CD8-positive, alpha-beta memory T cell (primary cell): ENCODE measurements at regions not wholly inside any gene's neighbourhood (a gene's known extent, or its start where the extent isn't known, plus 50 kb on each side); places are given as distances from the start of the nearest gene placed in this dataset.
"Not testable (repeated sequence)": the region's sequence is repeated elsewhere in the genome, so short reads cannot be mapped to it uniquely, and the experiment has no call there.

Experiments
- CTCF ChIA-PET: fragments of 350-600 bp; sonication (Branson Sonifier 250); formaldehyde crosslinking; loops from one replicate; lab custom pipeline; 2021; ENCODE audit warnings: antibody characterized with exemption; lab: Charles Lee
- POLR2A ChIA-PET: fragments of 350-600 bp; sonication (Branson Sonifier 250); formaldehyde crosslinking; loops from one replicate; lab custom pipeline; 2021; ENCODE audit warnings: antibody characterized with exemption; lab: Charles Lee
- DNase-seq, 5 donors: peaks; one replicate each; pipeline versions ENCODE4 v3.0.0 to v3.0.0-alpha.2; 2020 to 2022; ENCODE audit warnings: mixed read lengths in 1 of 5
- H3K27ac ChIP-seq: one replicate; pipeline ENCODE4 v1.7.0; 2013; ENCODE audit warnings: low read depth, mild to moderate bottlenecking, low read length, moderate library complexity
- H3K27me3 ChIP-seq: 2 replicates; pipeline ENCODE4 v1.7.0; 2013; ENCODE audit warnings: low read length, mild to moderate bottlenecking; ENCODE audit not compliant: insufficient read depth, poor library complexity, severe bottlenecking
- H3K36me3 ChIP-seq: 2 replicates; pipeline ENCODE4 v1.7.0; 2013; ENCODE audit warnings: mild to moderate bottlenecking, low read length, moderate library complexity; ENCODE audit not compliant: insufficient read depth
- H3K4me1 ChIP-seq: 2 replicates; pipeline ENCODE4 v1.7.0; 2013; ENCODE audit warnings: mild to moderate bottlenecking, low read length, moderate library complexity; ENCODE audit not compliant: insufficient read depth
- H3K4me3 ChIP-seq: 2 replicates; pipeline ENCODE4 v1.7.0; 2013; ENCODE audit warnings: mild to moderate bottlenecking, low read length
- H3K9me3 ChIP-seq: 2 replicates; pipeline ENCODE4 v1.7.0; 2013; ENCODE audit warnings: mild to moderate bottlenecking, low read length
- H3K27ac Mint-ChIP-seq, 8 donors: one replicate each; pipeline ENCODE4 v1.8.0; 2020 to 2021; ENCODE audit warnings: mixed read lengths in 8 of 8, mild to moderate bottlenecking in 6 of 8, inconsistent platforms in 3 of 8, moderate library complexity in 3 of 8
- H3K27me3 Mint-ChIP-seq, 2 donors: one replicate each; pipeline ENCODE4 v1.8.0; 2020 to 2021; ENCODE audit warnings: mixed read lengths in 2 of 2, mild to moderate bottlenecking in 1 of 2, moderate library complexity in 1 of 2
- H3K36me3 Mint-ChIP-seq, 3 donors: one replicate each; pipeline ENCODE4 v1.8.0; 2020 to 2021; ENCODE audit warnings: mixed read lengths in 3 of 3, inconsistent platforms in 1 of 3, mild to moderate bottlenecking in 1 of 3
- H3K4me1 Mint-ChIP-seq, 3 donors: one replicate each; pipeline ENCODE4 v1.8.0; 2020 to 2021; ENCODE audit warnings: mixed read lengths in 3 of 3, inconsistent platforms in 1 of 3, mild to moderate bottlenecking in 1 of 3
- H3K4me3 Mint-ChIP-seq, 7 donors: one replicate each; pipeline ENCODE4 v1.8.0; 2020 to 2021; ENCODE audit warnings: mixed read lengths in 7 of 7, mild to moderate bottlenecking in 6 of 7, moderate library complexity in 4 of 7, inconsistent platforms in 2 of 7
- H3K9me3 Mint-ChIP-seq, 5 donors: one replicate each; pipeline ENCODE4 v1.8.0; 2020 to 2022; ENCODE audit warnings: mixed read lengths in 5 of 5, mild to moderate bottlenecking in 3 of 5, moderate library complexity in 2 of 5, inconsistent platforms in 1 of 5

GRCh38 chr5:179467441-179467840 is 82.9 kb upstream of the RUFY1 start:
- H3K4me3 ChIP-seq, result no peak overlapping the region
- peaks cover 0 to 4% (median 0%) of the 10 kb centered on the region in 5 donors for H3K9me3 Mint-ChIP-seq
- no peaks in the 10 kb centered on the region for H3K36me3 Mint-ChIP-seq
- no peaks in the 10 kb centered on the region for H3K4me1 ChIP-seq
- ChIA-PET CTCF (no interaction called here), POLR2A (no interaction called here)
- peaks cover 0 to 7% of the 10 kb centered on the region in 2 donors for H3K27me3 Mint-ChIP-seq
- no peak overlapping the region for H3K4me3 Mint-ChIP-seq
- no peak overlapping the region for H3K27ac ChIP-seq
- no peaks in the 10 kb centered on the region for H3K4me1 Mint-ChIP-seq
- no peaks in the 10 kb centered on the region for H3K36me3 ChIP-seq
- DNase-seq, result no peak
- no peaks in the 10 kb centered on the region for H3K9me3 ChIP-seq
- no peak overlapping the region for H3K27ac Mint-ChIP-seq
- H3K27me3 ChIP-seq, result no peaks in the 10 kb centered on the region

- no peak for DNase-seq
- Histone ChIP-seq H3K4me3 (no peak overlapping the region), H3K9me3 (no peaks in the 10 kb centered on the region), H3K27ac (no peak overlapping the region), H3K4me1 (no peaks in the 10 kb centered on the region), H3K27me3 (no peaks in the 10 kb centered on the region), H3K36me3 (no peaks in the 10 kb centered on the region)
- ChIA-PET CTCF (no interaction called here), POLR2A (no interaction called here)
- Mint-ChIP-seq H3K36me3 (no peaks in the 10 kb centered on the region), H3K4me1 (no peaks in the 10 kb centered on the region), H3K9me3 (peaks cover 0 to 4% (median 2%) of the 10 kb centered on the region in 5 donors), H3K27ac (no peak overlapping the region), H3K27me3 (peaks cover 6 to 10% of the 10 kb centered on the region in 2 donors), H3K4me3 (no peak overlapping the region)
Measured at GRCh38 chr5:179464631-179465030, 85.7 kb upstream of the RUFY1 start.

- Histone ChIP-seq H3K4me1 (no peaks in the 10 kb centered on the region), H3K4me3 (no peak overlapping the region), H3K9me3 (no peaks in the 10 kb centered on the region), H3K27me3 (no peaks in the 10 kb centered on the region), H3K27ac (no peak overlapping the region), H3K36me3 (no peaks in the 10 kb centered on the region)
- H3K27me3 Mint-ChIP-seq, result peaks cover 10% of the 10 kb centered on the region in 2 donors
- H3K9me3 Mint-ChIP-seq, result peaks cover 0 to 6% (median 4%) of the 10 kb centered on the region in 5 donors
- POLR2A ChIA-PET, result no interaction called here
- no peak overlapping the region for H3K4me3 Mint-ChIP-seq
- DNase-seq, result no peak
- no peak overlapping the region for H3K27ac Mint-ChIP-seq
- H3K36me3 Mint-ChIP-seq, result no peaks in the 10 kb centered on the region
- CTCF ChIA-PET, result no interaction called here
- no peaks in the 10 kb centered on the region for H3K4me1 Mint-ChIP-seq
Measured at GRCh38 chr5:179462040-179462439, 88.3 kb upstream of the RUFY1 start.

- no peaks in the 10 kb centered on the region for H3K4me1 Mint-ChIP-seq
- H3K4me3 Mint-ChIP-seq, result no peak overlapping the region
- H3K9me3 ChIP-seq, result no peaks in the 10 kb centered on the region
- no peak overlapping the region for H3K4me3 ChIP-seq
- H3K4me1 ChIP-seq, result no peaks in the 10 kb centered on the region
- POLR2A ChIA-PET, result no interaction called here
- no peak overlapping the region for H3K27ac ChIP-seq
- H3K36me3 ChIP-seq, result no peaks in the 10 kb centered on the region
- CTCF ChIA-PET, result no interaction called here
- no peak overlapping the region for H3K27ac Mint-ChIP-seq
- H3K36me3 Mint-ChIP-seq, result no peaks in the 10 kb centered on the region
- peaks cover 0 to 6% (median 4%) of the 10 kb centered on the region in 5 donors for H3K9me3 Mint-ChIP-seq
- peaks cover 10% of the 10 kb centered on the region in 2 donors for H3K27me3 Mint-ChIP-seq
- no peak for DNase-seq
- H3K27me3 ChIP-seq, result no peaks in the 10 kb centered on the region
Measured at GRCh38 chr5:179461576-179461975, 88.8 kb upstream of the RUFY1 start.

- peaks cover 6% of the 10 kb centered on the region for H3K9me3 ChIP-seq
- no peaks in the 10 kb centered on the region for H3K36me3 ChIP-seq
- Mint-ChIP-seq H3K4me1 (no peaks in the 10 kb centered on the region), H3K36me3 (no peaks in the 10 kb centered on the region), H3K4me3 (no peak overlapping the region), H3K27me3 (peaks cover 5 to 10% of the 10 kb centered on the region in 2 donors), H3K9me3 (peaks cover 2 to 10% (median 6%) of the 10 kb centered on the region in 5 donors), H3K27ac (no peak overlapping the region)
- no peak for DNase-seq
- POLR2A ChIA-PET, result no interaction called here
- no peaks in the 10 kb centered on the region for H3K27me3 ChIP-seq
- H3K4me1 ChIP-seq, result no peaks in the 10 kb centered on the region
- no peak overlapping the region for H3K27ac ChIP-seq
- CTCF ChIA-PET, result no interaction called here
- no peak overlapping the region for H3K4me3 ChIP-seq
Measured at GRCh38 chr5:179459771-179460170, 90.6 kb upstream of the RUFY1 start.

GRCh38 chr5:179457612-179458011 is 92.7 kb upstream of the RUFY1 start:
- H3K27me3 ChIP-seq, result no peaks in the 10 kb centered on the region
- H3K27ac ChIP-seq, result no peak overlapping the region
- H3K36me3 ChIP-seq, result no peaks in the 10 kb centered on the region
- H3K9me3 ChIP-seq, result peaks cover 6% of the 10 kb centered on the region
- H3K4me1 ChIP-seq, result no peaks in the 10 kb centered on the region
- H3K27me3 Mint-ChIP-seq, result peaks cover 11 to 14% of the 10 kb centered on the region in 2 donors
- ChIA-PET CTCF (no interaction called here), POLR2A (no interaction called here)
- no peaks in the 10 kb centered on the region for H3K36me3 Mint-ChIP-seq
- no peak overlapping the region for H3K27ac Mint-ChIP-seq
- peaks cover 3 to 10% (median 5%) of the 10 kb centered on the region in 5 donors for H3K9me3 Mint-ChIP-seq
- no peak overlapping the region for H3K4me3 ChIP-seq
- H3K4me1 Mint-ChIP-seq, result no peaks in the 10 kb centered on the region
- no peak for DNase-seq
- no peak overlapping the region for H3K4me3 Mint-ChIP-seq

GRCh38 chr5:179456075-179456474 is 94.3 kb upstream of the RUFY1 start:
- H3K27ac Mint-ChIP-seq, result peak overlapping the region in 1 of 8 donors; percentile 32
- POLR2A ChIA-PET, H3K4me1 Mint-ChIP-seq, H3K27ac ChIP-seq, DNase-seq, H3K4me3 ChIP-seq, H3K9me3 ChIP-seq, H3K27me3 ChIP-seq, H3K4me1 ChIP-seq, H3K4me3 Mint-ChIP-seq, CTCF ChIA-PET, H3K36me3 ChIP-seq, H3K36me3 Mint-ChIP-seq: not testable (repeated sequence)
- peaks cover 7 to 22% of the 10 kb centered on the region in 2 donors for H3K27me3 Mint-ChIP-seq
- H3K9me3 Mint-ChIP-seq, result peaks cover 3 to 10% (median 5%) of the 10 kb centered on the region in 5 donors

GRCh38 chr5:179455320-179455719 is 95.0 kb upstream of the RUFY1 start:
- Mint-ChIP-seq H3K4me3 (no peak overlapping the region), H3K9me3 (peaks cover 3 to 10% (median 5%) of the 10 kb centered on the region in 5 donors), H3K36me3 (no peaks in the 10 kb centered on the region), H3K4me1 (no peaks in the 10 kb centered on the region), H3K27ac (peak overlapping the region in 1 of 8 donors; percentile 89), H3K27me3 (peaks cover 8 to 24% of the 10 kb centered on the region in 2 donors)
- Histone ChIP-seq H3K27ac (no peak overlapping the region), H3K27me3 (no peaks in the 10 kb centered on the region), H3K36me3 (no peaks in the 10 kb centered on the region), H3K9me3 (peaks cover 6% of the 10 kb centered on the region), H3K4me1 (no peaks in the 10 kb centered on the region), H3K4me3 (no peak overlapping the region)
- DNase-seq, result no peak
- ChIA-PET CTCF (no interaction called here), POLR2A (no interaction called here)

- Mint-ChIP-seq H3K9me3 (peaks cover 3 to 8% (median 5%) of the 10 kb centered on the region in 5 donors), H3K27me3 (peaks cover 8 to 18% of the 10 kb centered on the region in 2 donors)
- no peaks in the 10 kb centered on the region for H3K36me3 ChIP-seq
Measured at GRCh38 chr5:179454356-179454755, 96.0 kb upstream of the RUFY1 start.

More at GRCh38 chr5:179454356-179454755, 96.0 kb upstream of the RUFY1 start:
- Histone ChIP-seq H3K4me3 (no peak overlapping the region), H3K9me3 (peaks cover 6% of the 10 kb centered on the region), H3K27me3 (no peaks in the 10 kb centered on the region), H3K27ac (no peak overlapping the region), H3K4me1 (no peaks in the 10 kb centered on the region)
- POLR2A ChIA-PET, result no interaction called here
- H3K36me3 Mint-ChIP-seq, result no peaks in the 10 kb centered on the region
- H3K27ac Mint-ChIP-seq, result peak overlapping the region in 1 of 8 donors; percentile 11
- no peak overlapping the region for H3K4me3 Mint-ChIP-seq
- H3K4me1 Mint-ChIP-seq, result no peaks in the 10 kb centered on the region
- DNase-seq, result no peak
- CTCF ChIA-PET, result no interaction called here
